ENCODE measurements at regions not wholly inside any gene's neighbourhood (a gene's known extent, or its start where the extent isn't known, plus 50 kb on each side); places are given as distances from the start of the nearest gene placed in this dataset.
"Not testable (repeated sequence)": the region's sequence is repeated elsewhere in the genome, so short reads cannot be mapped to it uniquely, and the experiment has no call there.

DNA sequence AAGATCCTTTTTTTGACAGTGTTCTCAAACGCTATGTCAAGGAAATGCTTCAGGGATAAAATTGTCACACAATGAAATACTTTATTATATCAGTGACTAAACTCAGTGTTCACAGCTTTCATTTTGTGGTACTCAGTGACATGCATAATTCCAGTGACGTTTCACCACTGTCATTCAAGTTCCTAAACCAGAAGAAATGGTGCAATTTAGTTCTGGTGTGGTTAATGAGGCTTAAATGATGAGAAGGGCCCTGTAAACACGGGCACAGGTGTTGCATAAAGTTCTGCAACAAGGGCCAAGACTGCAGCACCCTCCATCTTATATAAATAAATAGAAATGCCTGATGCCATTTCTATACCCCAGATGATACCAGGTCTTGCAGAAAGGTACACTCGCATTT is 1247.1 kb downstream of the GATA3 start:
- Histone ChIP-seq H3K9ac (no peak overlapping the region), H3K4me3 (no peak overlapping the region), H3K4me2 (no peak overlapping the region), H4K20me1 (no peaks in the 10 kb centered on the region), H3K27ac (no peak overlapping the region), H3K9me3 (no peaks in the 10 kb centered on the region), H3K36me3 (no peaks in the 10 kb centered on the region), H3K4me1 (no peaks in the 10 kb centered on the region), H3K27me3 (no peaks in the 10 kb centered on the region)
- TF ChIP-seq Cebpa-rat (IDR thresholded peaks at IDR 0.05), result no peak

DNA sequence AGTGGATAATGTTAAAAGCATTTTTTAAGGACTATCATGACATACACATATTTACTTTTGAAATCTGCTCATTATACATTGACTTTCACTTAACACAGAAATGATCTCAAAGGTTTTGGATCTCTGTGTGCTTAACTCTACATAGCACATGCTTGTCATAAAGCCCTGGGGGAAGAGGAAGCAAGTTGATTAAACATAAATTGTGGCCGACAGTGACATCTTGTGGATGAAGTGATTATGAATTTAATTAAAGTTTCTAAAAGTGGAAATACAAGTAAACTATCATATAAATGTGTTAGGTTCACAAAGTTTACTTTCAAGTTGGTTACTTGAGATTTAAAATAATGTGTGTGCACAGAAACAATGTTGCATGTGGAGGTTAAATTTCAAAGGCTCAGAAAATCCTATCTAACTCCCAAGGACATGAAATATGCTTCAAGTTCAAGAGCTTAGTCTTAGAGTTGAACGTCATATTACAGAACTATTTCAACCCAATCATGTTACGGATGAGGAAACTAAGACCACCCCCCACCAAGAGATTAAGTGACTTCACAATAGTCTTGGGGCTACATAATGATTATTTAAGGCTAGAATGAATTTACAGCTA is 1247.8 kb downstream of the GATA3 start:
- H3K36me3 ChIP-seq, result no peaks in the 10 kb centered on the region
- no peak overlapping the region for H3K9ac ChIP-seq
- no peak for TF ChIP-seq Cebpa-rat (IDR thresholded peaks at IDR 0.05)
- H3K9me3 ChIP-seq, result no peaks in the 10 kb centered on the region
- H4K20me1 ChIP-seq, result no peaks in the 10 kb centered on the region
- H3K4me1 ChIP-seq, result no peaks in the 10 kb centered on the region
- H3K4me2 ChIP-seq, result no peak overlapping the region
- no peak overlapping the region for H3K27ac ChIP-seq
- H3K27me3 ChIP-seq, result no peaks in the 10 kb centered on the region
- H3K4me3 ChIP-seq, result no peak overlapping the region

DNA sequence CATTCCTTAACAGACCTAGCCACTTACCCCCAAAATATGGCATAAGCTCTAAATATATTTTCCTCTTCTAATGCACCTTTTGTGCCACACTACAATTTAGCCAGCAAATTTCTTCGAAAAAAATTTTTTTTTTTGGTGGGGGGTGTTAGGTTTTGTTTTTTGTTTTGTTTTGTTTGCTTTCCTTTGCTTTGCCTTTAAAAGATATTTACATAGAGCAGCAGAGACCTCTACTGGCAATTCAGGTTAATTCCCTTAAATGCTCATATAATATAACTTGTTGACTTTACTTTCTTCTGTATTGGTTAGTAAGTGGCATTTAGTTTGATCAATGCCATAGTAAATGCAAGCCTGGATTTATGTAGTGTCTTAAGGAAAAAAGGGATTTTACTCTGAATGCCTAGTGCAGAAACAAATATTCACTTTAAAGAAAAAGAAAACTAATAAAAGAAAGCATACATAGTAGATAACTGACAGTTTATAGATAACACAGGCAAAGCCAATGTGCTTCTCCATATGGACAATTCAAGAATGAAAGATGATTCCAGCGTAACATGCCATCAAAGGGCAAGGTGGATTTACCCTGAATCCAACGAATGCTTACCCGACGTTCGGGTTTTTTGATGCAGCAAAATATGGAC is 1250.6 kb downstream of the GATA3 start:
- Histone ChIP-seq H3K9ac (no peak overlapping the region), H3K27me3 (no peaks in the 10 kb centered on the region), H3K27ac (no peak overlapping the region), H3K4me1 (no peaks in the 10 kb centered on the region), H3K9me3 (no peaks in the 10 kb centered on the region), H3K4me2 (no peak overlapping the region), H3K4me3 (no peak overlapping the region), H3K36me3 (no peaks in the 10 kb centered on the region), H4K20me1 (no peaks in the 10 kb centered on the region)
- TF ChIP-seq Cebpa-rat (IDR thresholded peaks at IDR 0.05), result no peak

DNA sequence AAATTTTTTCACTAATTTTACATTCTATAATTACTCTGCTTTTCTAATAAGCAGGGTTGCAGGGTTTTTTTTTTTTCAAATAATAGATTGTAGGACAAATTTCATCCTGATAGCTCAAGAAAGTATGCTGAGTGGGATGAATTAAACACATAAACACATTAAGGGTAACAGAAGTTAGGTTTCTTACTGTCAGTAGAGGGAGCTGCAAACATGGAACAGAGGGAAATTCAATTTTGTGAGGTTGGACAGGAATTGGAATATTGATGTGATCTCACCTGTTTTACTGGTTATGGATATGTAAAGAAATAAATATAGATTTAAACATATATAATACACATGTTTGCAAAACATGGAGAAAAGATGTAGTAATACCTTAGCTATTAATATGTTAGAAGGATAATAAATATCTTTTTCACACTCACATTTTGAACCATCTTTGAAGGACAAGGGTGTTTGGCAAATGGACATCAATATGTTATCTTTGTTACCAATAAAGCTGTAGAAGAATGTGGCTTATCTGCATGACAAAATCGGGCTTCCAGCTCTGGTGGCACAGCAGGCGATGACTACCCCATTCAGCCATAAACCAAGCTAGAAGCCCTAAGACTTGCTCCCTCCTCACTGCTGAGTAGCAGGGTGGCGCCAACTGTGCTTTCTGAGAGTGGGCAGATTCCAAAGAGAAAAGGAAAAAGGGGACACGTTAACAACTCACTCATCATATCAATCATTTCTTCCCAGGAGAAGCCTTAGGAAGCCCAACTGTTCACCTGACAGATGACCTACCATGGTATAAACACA is 1257.4 kb downstream of the GATA3 start:
- H3K9ac ChIP-seq, result no peak overlapping the region
- H3K9me3 ChIP-seq, result no peaks in the 10 kb centered on the region
- H3K4me3 ChIP-seq, result no peak overlapping the region
- H3K4me2 ChIP-seq, result no peak overlapping the region
- peaks cover 24% of the 10 kb centered on the region for H3K4me1 ChIP-seq
- no peak for TF ChIP-seq Cebpa-rat (IDR thresholded peaks at IDR 0.05)
- no peaks in the 10 kb centered on the region for H3K36me3 ChIP-seq
- H3K27ac ChIP-seq, result no peak overlapping the region
- no peaks in the 10 kb centered on the region for H4K20me1 ChIP-seq
- no peaks in the 10 kb centered on the region for H3K27me3 ChIP-seq

DNA sequence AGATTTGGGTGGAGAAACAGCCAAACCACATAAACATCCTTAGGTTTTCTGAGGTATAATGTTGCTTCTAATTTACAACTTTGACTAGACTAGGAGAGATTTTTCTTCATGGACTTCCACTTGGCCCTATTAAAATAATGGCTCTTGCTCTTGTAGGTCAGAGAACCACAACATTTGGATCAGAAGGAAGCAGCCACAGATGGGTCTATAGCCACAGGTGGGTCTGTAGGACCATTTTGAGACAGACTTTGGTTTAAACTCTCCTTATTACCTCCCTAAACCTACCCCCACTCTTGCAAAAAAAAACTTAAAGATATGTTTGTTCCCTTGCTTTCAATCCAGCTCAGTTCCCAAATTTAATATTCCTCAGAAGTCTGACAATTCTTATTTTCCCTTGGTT is 1260.8 kb downstream of the GATA3 start:
- Histone ChIP-seq H3K4me1 (peaks cover 25% of the 10 kb centered on the region), H3K36me3 (no peaks in the 10 kb centered on the region), H3K9ac (no peak overlapping the region), H4K20me1 (no peaks in the 10 kb centered on the region), H3K27ac (no peak overlapping the region), H3K27me3 (no peaks in the 10 kb centered on the region), H3K9me3 (no peaks in the 10 kb centered on the region), H3K4me2 (peak overlapping the region; percentile 53), H3K4me3 (no peak overlapping the region)
- no peak for TF ChIP-seq Cebpa-rat (IDR thresholded peaks at IDR 0.05)

DNA sequence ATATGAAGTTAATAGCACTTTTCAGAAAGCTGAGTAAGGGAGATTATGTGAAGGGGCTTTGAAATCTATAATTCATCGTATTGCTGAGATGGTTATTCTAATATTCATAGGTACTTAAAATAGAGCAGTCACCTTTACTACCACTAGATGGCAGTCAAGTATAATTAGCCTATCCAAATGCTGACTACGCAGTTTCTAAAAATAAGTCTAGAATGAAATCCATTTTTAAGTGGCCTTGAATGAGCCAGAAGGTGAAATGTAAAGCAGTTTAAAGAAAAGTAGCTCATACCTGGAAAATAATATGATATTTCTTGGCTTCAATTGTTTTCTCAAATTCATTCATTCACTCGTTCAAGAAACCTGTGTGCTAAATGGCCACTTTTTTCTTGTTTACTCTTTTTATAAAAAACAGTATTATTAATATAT is 1277.1 kb downstream of the GATA3 start:
- H3K4me2 ChIP-seq, result no peak overlapping the region
- H3K4me1 ChIP-seq, result no peaks in the 10 kb centered on the region
- H3K9ac ChIP-seq, result no peak overlapping the region
- H3K36me3 ChIP-seq, result no peaks in the 10 kb centered on the region
- no peak overlapping the region for H3K27ac ChIP-seq
- H4K20me1 ChIP-seq, result no peaks in the 10 kb centered on the region
- TF ChIP-seq Cebpa-rat (IDR thresholded peaks at IDR 0.05), result no peak
- H3K9me3 ChIP-seq, result no peaks in the 10 kb centered on the region
- no peak overlapping the region for H3K4me3 ChIP-seq
- H3K27me3 ChIP-seq, result no peaks in the 10 kb centered on the region

DNA sequence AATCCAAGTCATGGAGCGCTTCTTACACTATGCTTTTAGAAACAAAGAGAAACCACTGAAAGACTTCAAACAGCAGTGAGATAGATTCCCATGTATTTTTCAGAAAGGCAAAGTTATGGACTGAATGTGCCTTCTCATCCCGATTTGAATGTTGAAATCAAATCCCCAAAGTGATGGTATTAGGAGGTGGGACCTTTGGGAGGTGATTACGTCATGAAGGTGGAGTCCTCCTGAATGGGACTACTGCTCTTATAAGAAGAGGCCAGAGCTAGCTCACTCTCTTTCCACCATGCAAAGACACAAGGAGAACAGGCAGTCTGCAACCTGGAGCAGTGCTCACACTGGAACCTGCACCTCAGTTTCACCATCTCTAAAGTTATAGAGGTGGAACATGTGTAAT is 1279.8 kb downstream of the GATA3 start:
- no peaks in the 10 kb centered on the region for H3K27me3 ChIP-seq
- no peak overlapping the region for H3K27ac ChIP-seq
- H4K20me1 ChIP-seq, result no peaks in the 10 kb centered on the region
- no peaks in the 10 kb centered on the region for H3K36me3 ChIP-seq
- no peaks in the 10 kb centered on the region for H3K4me1 ChIP-seq
- no peak overlapping the region for H3K4me3 ChIP-seq
- no peaks in the 10 kb centered on the region for H3K9me3 ChIP-seq
- TF ChIP-seq Cebpa-rat (IDR thresholded peaks at IDR 0.05), result no peak
- no peak overlapping the region for H3K9ac ChIP-seq
- no peak overlapping the region for H3K4me2 ChIP-seq

DNA sequence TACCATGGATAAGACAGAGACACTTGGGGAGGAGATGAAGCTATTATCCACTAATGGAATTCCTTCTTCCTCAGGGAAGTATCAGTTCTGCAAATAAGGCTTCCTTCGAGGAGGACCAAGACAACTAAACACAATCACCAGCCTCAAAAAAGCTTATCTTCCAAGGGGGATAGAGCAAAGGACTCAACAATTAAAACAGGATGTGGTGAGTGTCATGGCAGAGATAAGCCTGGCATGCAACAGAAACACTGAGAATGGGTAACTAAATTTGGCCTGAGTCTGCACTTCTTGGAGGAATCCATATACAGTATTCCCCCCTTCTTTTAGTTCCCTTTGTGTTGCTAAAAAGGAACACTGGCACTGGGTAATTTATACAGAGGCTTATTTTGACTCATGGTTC is 1285.2 kb downstream of the GATA3 start:
- no peak for TF ChIP-seq Cebpa-rat (IDR thresholded peaks at IDR 0.05)
- H3K36me3 ChIP-seq, result no peaks in the 10 kb centered on the region
- no peak overlapping the region for H3K9ac ChIP-seq

DNA sequence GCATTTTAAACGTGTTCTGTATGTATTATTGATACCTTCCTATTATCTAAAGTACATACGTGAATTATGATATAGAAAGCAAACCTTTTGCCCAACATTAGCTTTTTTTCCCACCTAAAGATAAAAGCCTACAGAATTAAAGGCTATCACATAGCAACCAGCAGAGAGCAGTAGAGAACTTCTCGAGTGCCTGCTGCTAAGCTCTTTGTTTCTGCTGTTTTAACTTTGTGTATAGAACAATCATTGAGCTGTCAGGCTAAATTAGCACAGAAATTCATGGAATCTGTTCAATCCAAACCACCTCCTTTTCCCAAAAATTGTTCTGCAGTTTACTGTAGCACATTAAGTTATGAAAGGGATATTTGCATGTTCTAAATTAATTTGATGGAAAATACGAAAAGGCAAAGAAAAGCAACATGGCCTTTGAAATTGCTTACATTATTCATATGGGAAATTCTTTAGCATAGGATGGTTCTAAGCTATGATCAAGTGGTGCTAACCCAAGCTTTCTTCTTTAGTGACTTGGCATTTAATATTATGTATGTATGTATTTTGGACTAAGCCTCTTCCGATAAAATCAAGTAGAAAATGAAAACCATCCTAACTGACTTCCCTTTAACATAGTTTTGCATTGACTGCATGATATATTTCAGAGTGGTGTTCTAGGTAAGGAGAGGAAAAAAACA is 1288.5 kb downstream of the GATA3 start:
- Histone ChIP-seq H3K9me3 (peaks cover 5% of the 10 kb centered on the region; the same call in 1 of the 2 replicates), H3K4me1 (peaks cover 5% of the 10 kb centered on the region; the same call in 1 of the 2 replicates), H4K20me1 (no peaks in the 10 kb centered on the region), H3K4me2 (no peak overlapping the region), H3K4me3 (no peak overlapping the region), H3K36me3 (no peaks in the 10 kb centered on the region), H3K27me3 (no peaks in the 10 kb centered on the region), H3K9ac (no peak overlapping the region), H3K27ac (no peak overlapping the region)
- TF ChIP-seq Cebpa-rat (IDR thresholded peaks at IDR 0.05), result no peak

More for the DNA sequence above, 1285.2 kb downstream of the GATA3 start:
- H3K4me3 ChIP-seq, result no peak overlapping the region
- no peaks in the 10 kb centered on the region for H4K20me1 ChIP-seq
- no peak overlapping the region; the same call in 1 of the 2 replicates for H3K4me2 ChIP-seq
- no peak overlapping the region for H3K27ac ChIP-seq
- no peaks in the 10 kb centered on the region for H3K9me3 ChIP-seq
- no peaks in the 10 kb centered on the region for H3K27me3 ChIP-seq
- peaks cover 5% of the 10 kb centered on the region; the same call in 1 of the 2 replicates for H3K4me1 ChIP-seq

DNA sequence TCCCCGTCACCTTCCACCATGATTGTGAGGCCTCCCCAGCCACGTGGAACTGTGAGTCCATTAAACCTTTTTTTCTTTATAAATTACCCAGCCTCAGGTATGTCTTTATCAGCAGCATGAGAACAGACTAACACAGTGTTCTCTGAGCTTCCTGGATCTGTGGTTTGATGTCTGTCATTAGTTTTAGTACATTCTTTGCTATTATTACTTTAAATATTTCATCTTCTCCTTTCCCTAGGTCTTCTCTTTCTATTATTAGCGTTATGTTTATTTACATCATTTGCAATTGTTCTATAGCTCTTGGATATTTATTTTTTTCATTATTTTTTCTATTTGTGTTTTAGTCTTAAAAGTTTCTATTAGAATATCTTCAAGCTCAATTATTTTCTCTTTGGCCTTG is 1293.4 kb downstream of the GATA3 start:
- not testable (repeated sequence) for H3K27me3 ChIP-seq, H3K9ac ChIP-seq, H3K4me2 ChIP-seq, H4K20me1 ChIP-seq, H3K9me3 ChIP-seq, H3K27ac ChIP-seq, H3K4me3 ChIP-seq, H3K36me3 ChIP-seq, H3K4me1 ChIP-seq

Data from BLaER1 (cell line).